GM12872 (cell line): ENCODE measurements at regions not wholly inside any gene's neighbourhood (a gene's known extent, or its start where the extent isn't known, plus 50 kb on each side); places are given as distances from the start of the nearest gene placed in this dataset.

Source experiments
- TF ChIP-seq, protein P1 (sequence below): IDR thresholded peaks from 3 replicates; pipeline ENCODE4 v1.5.1; 2011; ENCODE audit warnings: low read depth, mild to moderate bottlenecking, low read length, moderate library complexity; ENCODE audit not compliant: insufficient read depth

DNA sequence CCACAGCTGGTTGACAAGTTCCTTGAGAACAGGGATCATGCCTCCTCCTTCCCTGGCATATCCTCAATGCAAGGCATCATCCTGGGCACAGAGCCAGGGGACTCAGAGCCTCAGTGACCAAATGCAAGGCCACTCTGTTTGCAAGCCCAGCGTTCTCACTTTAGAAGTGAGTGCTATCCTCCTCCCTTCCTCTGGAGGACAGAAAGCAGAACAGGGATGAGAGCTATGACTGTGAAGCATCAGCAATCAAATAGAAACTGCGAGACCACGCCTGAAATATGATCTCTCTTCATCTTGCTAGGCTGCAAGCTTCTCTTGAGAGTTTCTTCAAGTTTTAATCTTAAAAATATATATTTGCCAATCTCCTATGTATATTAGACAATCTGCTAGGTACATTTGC is 119.8 kb downstream of the LRATD1 start:
- TF ChIP-seq, protein P1, sequence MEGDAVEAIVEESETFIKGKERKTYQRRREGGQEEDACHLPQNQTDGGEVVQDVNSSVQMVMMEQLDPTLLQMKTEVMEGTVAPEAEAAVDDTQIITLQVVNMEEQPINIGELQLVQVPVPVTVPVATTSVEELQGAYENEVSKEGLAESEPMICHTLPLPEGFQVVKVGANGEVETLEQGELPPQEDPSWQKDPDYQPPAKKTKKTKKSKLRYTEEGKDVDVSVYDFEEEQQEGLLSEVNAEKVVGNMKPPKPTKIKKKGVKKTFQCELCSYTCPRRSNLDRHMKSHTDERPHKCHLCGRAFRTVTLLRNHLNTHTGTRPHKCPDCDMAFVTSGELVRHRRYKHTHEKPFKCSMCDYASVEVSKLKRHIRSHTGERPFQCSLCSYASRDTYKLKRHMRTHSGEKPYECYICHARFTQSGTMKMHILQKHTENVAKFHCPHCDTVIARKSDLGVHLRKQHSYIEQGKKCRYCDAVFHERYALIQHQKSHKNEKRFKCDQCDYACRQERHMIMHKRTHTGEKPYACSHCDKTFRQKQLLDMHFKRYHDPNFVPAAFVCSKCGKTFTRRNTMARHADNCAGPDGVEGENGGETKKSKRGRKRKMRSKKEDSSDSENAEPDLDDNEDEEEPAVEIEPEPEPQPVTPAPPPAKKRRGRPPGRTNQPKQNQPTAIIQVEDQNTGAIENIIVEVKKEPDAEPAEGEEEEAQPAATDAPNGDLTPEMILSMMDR: no peak

DNA sequence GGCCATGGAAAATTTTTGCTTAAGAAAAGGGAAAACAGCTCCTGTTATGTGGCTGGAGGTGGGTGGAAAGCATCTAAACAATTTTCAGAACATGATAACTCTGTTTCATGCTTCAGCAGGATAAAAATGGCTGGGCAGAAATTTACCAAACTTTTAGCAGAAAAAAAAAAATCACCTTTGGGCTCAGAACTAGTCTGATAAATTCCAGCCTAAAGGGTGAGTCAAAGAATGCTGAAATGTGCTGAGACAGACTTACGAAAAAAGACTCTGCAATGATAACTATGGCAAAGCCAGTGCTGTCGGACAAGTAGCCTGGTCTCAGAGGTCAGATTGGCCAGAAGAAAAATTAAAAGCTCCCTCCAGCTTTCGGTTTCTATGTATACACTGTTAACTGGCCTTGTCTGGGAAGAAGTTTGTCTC is 123.6 kb downstream of the LRATD1 start:
- TF ChIP-seq, protein P1: no peak

DNA sequence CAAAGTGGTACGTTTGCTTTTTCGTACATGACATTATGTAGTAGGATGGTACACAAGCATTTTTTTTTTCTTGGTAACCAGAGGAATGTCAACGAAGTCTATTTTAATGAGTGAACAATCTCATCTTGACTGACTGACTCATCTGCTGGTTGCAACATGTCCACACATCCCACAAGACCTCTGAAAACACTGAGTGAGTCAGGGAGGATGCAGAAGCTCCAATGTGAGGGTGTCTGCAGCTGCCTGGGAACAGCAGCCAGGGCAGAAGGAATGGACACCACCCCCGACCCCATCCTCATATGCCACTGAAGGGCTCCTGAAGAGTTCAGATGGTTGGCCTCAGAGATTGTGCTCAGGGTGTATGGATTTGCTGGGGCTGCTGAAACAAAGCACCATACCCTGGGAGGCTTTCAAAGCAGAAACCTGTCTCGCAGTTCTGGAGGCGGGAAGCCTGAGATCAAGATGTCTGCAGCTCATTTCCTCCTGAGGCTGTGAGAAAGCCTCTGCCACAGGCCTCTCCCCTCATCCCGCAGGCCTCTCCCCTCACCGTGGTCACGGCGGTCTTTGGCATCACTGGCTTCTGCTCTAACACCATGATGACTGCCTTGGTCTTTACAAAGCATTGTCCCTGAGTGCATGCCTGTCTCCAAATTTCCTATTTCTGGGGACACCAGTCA is 124.6 kb downstream of the LRATD1 start:
- TF ChIP-seq, protein P1: no peak

DNA sequence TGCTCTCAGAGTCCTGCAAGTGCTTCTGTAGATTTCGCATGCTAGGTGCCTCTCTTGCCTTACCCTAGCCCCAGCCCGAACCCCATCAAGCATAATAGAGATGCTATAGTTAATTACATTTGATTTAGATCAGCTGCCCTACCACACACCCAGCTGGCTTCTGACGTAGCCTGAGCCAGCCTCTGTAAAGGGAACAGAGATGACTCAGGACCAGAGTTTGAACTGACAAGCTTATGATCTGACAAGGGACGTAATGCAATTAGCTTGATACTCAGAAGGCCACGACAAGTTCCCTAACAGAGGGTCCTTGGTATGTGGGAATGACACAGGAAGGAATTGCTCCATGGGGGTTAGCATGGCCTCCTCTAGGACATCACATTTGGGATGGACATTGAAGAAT is 126.6 kb downstream of the LRATD1 start:
- TF ChIP-seq, protein P1: no peak

DNA sequence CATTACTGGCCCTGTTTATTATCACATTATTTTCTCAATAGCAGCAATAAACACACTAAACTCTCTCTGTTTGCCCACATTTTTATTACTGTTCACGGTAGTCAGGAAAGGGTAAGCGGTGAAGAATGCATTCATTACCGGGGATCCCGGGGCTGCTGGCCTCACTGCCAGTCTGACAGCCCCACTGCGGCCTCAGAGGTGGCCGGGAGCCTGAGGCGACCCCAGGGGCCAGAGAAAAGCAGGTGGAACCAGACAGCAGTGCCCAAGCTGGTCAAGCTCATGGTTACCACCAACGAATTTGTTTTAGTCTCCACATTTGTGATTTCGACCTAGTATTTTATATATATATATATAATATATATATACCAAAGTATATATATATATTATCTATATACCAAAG is 127.7 kb downstream of the LRATD1 start:
- TF ChIP-seq, protein P1: no peak

DNA sequence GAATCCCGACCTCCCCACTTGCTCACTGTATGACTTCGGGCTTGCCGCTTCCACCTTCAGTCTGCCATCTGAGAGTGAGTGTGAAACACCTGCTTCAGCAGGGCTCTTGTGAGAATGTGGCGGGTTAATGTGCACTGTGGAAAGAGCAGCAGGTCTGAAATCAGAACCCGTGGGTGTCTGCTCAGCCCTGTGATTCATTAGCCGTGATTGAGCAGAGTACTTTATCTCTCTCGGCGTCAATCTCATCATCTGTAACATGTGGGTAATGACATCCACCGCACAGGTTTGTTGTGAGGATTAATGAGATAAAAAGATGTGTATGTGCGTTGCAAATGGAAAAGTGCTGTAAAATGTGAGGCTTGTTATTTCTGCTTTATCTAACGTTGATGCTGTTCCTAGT is 128.6 kb downstream of the LRATD1 start:
- TF ChIP-seq, protein P1: no peak

DNA sequence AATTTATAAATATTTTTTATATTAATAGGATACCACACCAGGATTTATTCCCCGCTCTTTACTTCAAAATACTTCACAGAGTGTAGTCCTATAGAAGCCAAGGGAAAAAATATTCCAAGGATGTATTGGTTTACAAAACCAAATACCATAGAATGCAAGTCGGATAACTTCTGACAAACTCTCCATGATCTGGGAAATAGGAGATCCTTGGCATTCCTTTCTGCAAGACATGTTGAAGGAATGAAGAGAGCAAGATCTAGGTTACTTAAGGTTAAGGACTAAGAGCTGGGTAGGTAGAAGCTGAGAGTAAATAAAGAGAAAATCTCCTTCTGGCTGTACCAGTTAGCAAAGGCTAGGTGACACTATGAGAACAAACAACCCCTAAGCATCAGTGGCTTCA is 141.2 kb downstream of the LRATD1 start:
- TF ChIP-seq, protein P1: no peak

DNA sequence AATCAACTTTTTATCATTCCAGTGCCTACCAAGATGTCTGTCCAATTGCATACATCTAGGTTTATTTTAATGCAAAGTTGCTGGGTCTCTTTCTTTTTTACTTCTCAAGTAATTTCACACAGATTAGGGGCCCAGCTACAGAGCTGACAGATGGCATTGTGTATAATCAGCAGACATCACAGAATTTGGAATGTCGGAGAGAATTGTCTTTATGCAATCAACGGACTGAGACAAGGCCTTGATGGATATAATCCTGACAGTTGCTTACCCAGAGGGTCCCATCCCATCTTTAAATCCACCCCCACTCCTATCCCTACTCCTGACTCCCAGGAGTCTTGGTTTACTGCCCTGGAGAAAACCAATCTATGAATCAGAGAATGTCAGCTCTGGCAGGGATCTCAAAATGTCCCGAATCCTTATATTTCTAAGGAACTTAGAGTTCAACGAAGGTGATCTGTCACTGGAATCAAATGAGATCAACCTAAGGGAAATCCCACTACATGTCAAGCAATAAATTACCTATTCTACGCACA is 142.0 kb downstream of the LRATD1 start:
- TF ChIP-seq, protein P1: no peak
